LNCaP clone FGC (cell line): ENCODE measurements at regions not wholly inside any gene's neighbourhood (a gene's known extent, or its start where the extent isn't known, plus 50 kb on each side); places are given as distances from the start of the nearest gene placed in this dataset.
A peak's percentile ranks its signal among the peaks of the same experiment; 100 is the strongest.

Experiments used
- DNase-seq: peaks from one replicate; pipeline ENCODE4 v3.0.0-alpha.2; 2011; ENCODE audit warnings: low read depth
- H3K4me3 ChIP-seq: 2 replicates; pipeline ENCODE4 v1.5.1; 2011; ENCODE audit warnings: mild to moderate bottlenecking, low read depth, low read length, control low read depth
- TF ChIP-seq, protein P1 (sequence below): IDR thresholded peaks from 2 replicates; pipeline ENCODE4 v1.5.1; 2012; ENCODE audit warnings: mild to moderate bottlenecking; ENCODE audit not compliant: control insufficient read depth, insufficient read depth; ENCODE audit errors: extremely low read depth

DNA sequence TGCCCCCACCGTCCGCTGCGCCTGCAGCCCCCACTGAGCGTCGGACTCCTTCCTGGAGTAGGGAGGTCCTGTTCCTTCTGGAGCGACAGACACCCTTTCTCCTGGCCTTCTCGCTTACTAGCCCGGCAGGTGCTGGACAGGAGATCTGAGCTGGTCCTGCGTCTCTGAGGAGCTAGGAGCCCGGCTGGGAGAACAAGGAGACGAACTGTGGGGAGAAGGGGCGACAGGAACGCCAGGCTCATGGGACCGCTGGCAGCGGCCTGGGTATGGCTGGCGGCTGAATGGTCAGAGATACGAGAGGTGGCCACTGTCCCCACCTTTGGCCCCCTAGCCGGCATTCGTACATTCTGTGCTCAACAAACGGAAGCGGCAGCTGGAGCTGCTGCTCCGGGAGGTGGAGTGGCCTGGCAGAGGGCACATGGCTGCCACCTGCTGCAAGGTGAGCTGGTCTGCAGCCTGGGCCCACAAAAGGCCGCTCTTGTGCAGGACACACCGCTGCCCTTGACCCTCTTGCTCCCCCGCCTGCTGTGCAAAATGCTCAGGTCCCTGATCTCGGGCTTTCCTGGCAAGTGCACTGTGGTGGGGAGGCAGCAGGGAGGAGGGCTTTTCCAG, 2066.7 kb downstream of the TP53TG3F start:
- no peak for DNase-seq
- no peak overlapping the region for H3K4me3 ChIP-seq
- TF ChIP-seq, protein P1, sequence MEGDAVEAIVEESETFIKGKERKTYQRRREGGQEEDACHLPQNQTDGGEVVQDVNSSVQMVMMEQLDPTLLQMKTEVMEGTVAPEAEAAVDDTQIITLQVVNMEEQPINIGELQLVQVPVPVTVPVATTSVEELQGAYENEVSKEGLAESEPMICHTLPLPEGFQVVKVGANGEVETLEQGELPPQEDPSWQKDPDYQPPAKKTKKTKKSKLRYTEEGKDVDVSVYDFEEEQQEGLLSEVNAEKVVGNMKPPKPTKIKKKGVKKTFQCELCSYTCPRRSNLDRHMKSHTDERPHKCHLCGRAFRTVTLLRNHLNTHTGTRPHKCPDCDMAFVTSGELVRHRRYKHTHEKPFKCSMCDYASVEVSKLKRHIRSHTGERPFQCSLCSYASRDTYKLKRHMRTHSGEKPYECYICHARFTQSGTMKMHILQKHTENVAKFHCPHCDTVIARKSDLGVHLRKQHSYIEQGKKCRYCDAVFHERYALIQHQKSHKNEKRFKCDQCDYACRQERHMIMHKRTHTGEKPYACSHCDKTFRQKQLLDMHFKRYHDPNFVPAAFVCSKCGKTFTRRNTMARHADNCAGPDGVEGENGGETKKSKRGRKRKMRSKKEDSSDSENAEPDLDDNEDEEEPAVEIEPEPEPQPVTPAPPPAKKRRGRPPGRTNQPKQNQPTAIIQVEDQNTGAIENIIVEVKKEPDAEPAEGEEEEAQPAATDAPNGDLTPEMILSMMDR = peak; percentile 52

DNA sequence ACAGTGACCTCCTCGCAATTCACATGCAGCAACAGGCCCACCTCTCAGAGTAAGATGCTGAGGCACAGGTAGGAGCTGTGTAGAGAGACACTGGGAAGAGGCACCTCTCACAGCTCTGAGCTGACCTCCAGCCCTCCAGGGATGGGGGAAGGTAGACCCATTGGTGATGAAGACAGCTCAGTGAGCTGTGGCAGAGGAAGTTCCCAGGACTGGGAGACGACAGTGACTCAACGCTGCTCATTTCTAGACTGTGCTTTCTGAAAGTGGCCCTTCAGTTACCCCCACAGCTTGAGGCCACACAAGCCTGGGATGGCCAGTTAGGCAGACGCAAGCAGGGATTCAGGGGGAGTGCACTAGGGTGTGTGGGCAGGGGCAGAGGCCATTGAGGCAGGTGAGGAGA, 2073.2 kb downstream of the TP53TG3F start:
- no peak for DNase-seq
- TF ChIP-seq, protein P1 = no peak
- H3K4me3 ChIP-seq = no peak overlapping the region

DNA sequence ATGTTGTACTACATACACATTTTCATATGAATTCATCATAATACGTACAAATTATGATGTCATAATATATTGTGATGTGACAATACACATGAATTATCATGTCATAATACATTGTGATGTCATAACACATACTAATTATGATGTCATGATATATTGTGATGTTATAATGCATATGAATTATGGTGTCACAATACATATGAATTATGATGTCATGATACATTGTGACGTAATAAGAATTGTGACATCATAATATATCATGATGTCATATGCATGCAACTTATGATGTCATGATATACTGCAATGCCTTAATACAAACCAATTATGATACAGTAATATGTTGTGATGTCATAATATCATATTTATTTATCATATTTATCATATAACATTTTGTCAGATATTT, 2074.3 kb downstream of the TP53TG3F start:
- DNase-seq = no peak
- TF ChIP-seq, protein P1 = no peak
- no peak overlapping the region for H3K4me3 ChIP-seq

DNA sequence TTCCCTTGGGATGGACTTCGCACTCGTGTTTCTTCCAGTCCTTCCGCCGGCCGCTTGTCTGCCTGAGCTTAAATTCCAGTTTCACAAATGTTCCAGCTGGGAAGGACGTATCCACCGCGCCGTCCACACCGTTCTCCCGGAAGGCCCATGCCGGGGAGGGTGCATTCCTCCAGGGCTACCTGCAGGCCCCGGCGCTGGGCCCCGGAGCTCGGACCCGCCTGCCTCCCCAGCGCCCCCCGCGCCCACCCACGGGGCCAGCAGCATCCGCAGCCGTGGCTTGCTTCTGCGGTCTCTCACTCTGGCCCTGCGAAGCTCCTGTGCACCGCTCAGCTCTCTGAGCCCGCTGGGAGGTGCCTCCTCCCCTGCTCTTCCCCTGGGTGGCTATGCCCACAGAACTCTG, 2084.1 kb downstream of the TP53TG3F start:
- no peak overlapping the region for H3K4me3 ChIP-seq
- TF ChIP-seq, protein P1 = no peak
- no peak for DNase-seq

DNA sequence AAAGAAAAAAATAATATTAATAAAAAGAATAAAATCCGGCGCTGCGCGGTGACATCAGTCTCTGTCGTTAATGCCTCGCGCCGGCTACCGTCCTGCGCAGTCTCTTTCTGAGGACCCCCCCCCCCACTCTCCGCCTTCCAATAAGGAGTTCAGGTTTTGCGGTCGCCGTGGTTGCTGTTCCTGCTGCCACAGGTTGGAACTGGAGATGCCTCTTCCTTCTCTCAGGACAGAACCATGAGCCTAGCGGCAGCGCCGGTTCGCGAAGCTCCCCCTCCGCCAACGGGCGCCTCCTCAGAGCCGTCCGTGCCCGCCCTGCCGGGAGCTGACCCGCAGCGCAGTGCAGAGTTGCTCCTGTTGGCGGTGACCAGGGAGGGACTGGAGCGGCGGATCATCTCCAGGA, 2093.4 kb downstream of the TP53TG3F start:
- TF ChIP-seq, protein P1 = no peak
- no peak overlapping the region for H3K4me3 ChIP-seq
- DNase-seq = no peak

DNA sequence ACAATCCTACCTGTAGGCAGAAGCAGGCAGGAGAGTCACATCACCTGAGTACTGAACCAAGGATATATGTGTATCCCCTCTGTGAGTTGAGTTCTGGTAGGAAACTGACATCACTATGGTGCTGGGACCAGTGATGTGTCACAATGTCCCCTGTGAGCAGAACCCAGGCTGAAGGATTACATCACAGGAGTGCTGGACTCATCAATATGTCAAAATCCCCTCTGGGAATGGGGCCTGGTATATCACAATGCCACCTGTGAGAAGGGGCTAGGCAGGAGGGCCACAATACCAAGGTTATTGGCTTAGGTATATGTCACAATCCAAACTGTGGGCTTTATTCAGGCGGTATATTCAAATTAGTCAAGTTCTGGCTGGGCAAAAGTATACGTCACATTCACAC, 2098.3 kb downstream of the TP53TG3F start:
- DNase-seq = no peak
- no peak overlapping the region for H3K4me3 ChIP-seq
- TF ChIP-seq, protein P1 = no peak
